Loucy (cell line): ENCODE measurements at regions not wholly inside any gene's neighbourhood (a gene's known extent, or its start where the extent isn't known, plus 50 kb on each side); places are given as distances from the start of the nearest gene placed in this dataset.
"Not testable (repeated sequence)": the region's sequence is repeated elsewhere in the genome, so short reads cannot be mapped to it uniquely, and the experiment has no call there.

ENCODE experiments used
- H2AFZ ChIP-seq: fragments of 200-600 bp; sonication (generic); 2 replicates; pipeline ENCODE4 v1.6.0; 2016; ENCODE audit warnings: antibody characterized with exemption, mild to moderate bottlenecking, low read length, moderate library complexity
- H3F3A ChIP-seq: fragments of 200-600 bp; 2 replicates; pipeline ENCODE4 v1.6.0; 2016; ENCODE audit warnings: antibody characterized with exemption, low read depth, mild to moderate bottlenecking
- H3K27me3 ChIP-seq: fragments of 200-600 bp; sonication (generic); 2 replicates; pipeline ENCODE4 v1.6.1; 2014; ENCODE audit warnings: low read length, mild to moderate bottlenecking; ENCODE audit not compliant: insufficient read depth, poor library complexity, severe bottlenecking
- H3K36me3 ChIP-seq: fragments of 200-600 bp; sonication (generic); 2 replicates; pipeline ENCODE4 v1.6.1; 2016; ENCODE audit warnings: low read length; ENCODE audit not compliant: insufficient read depth
- H3K4me1 ChIP-seq: fragments of 200-600 bp; sonication (generic); 2 replicates; pipeline ENCODE4 v1.5.1; 2014; ENCODE audit warnings: low read length, mild to moderate bottlenecking; ENCODE audit not compliant: insufficient read depth, poor library complexity, severe bottlenecking
- H3K4me2 ChIP-seq: fragments of 200-600 bp; sonication (generic); 2 replicates; pipeline ENCODE4 v1.6.0; 2014; ENCODE audit warnings: antibody characterized with exemption, low read length, low read depth, mild to moderate bottlenecking; ENCODE audit not compliant: poor library complexity, severe bottlenecking
- H3K4me3 ChIP-seq: fragments of 200-600 bp; sonication (generic); 2 replicates; pipeline ENCODE4 v1.5.1; 2014; ENCODE audit warnings: low read length, mild to moderate bottlenecking, mixed read lengths; ENCODE audit not compliant: poor library complexity, severe bottlenecking
- H3K79me2 ChIP-seq: fragments of 200-600 bp; sonication (generic); 2 replicates; pipeline ENCODE4 v1.6.1; 2014; ENCODE audit warnings: low read length; ENCODE audit not compliant: insufficient read depth
- H3K9ac ChIP-seq: fragments of 200-600 bp; sonication (generic); 2 replicates; pipeline ENCODE4 v1.6.0; 2014; ENCODE audit warnings: mild to moderate bottlenecking, low read depth, low read length, moderate library complexity; ENCODE audit not compliant: poor library complexity, severe bottlenecking
- H3K9me2 ChIP-seq: fragments of 200-600 bp; sonication (generic); replicated peaks from 2 replicates; pipeline ENCODE4 v1.6.1; 2016; ENCODE audit warnings: low read depth, low read length, mixed read lengths
- H3K9me3 ChIP-seq: fragments of 200-600 bp; sonication (generic); 2 replicates; pipeline ENCODE4 v1.6.1; 2014; ENCODE audit warnings: mild to moderate bottlenecking, antibody characterized with exemption, low read length, low read depth; ENCODE audit not compliant: insufficient read depth
- H4K20me1 ChIP-seq: fragments of 200-600 bp; sonication (generic); 2 replicates; pipeline ENCODE4 v1.6.0; 2014; ENCODE audit warnings: antibody characterized with exemption, low read length, mild to moderate bottlenecking; ENCODE audit not compliant: insufficient read depth, poor library complexity, severe bottlenecking
- CTCF ChIP-seq: fragments of 200-600 bp; sonication (generic); conservative IDR thresholded peaks from 2 replicates; pipeline ENCODE4 v1.5.1; 2014; ENCODE audit warnings: mild to moderate bottlenecking, antibody characterized with exemption, low read length
- EZH2phosphoT487 ChIP-seq: fragments of 200-600 bp; IDR thresholded peaks from 2 replicates; pipeline ENCODE4 v1.6.1; 2018; ENCODE audit warnings: antibody characterized with exemption, mild to moderate bottlenecking, moderate library complexity, borderline replicate concordance

- no peak for TF ChIP-seq CTCF
- TF ChIP-seq EZH2phosphoT487: no peak
- Histone ChIP-seq H3K9ac (no peak overlapping the region), H3K4me1 (no peaks in the 10 kb centered on the region), H3K9me3 (no peaks in the 10 kb centered on the region), H3K36me3 (no peaks in the 10 kb centered on the region), H3K4me2 (no peak overlapping the region), H3K4me3 (no peak overlapping the region), H3K9me2 (no peaks in the 10 kb centered on the region), H2AFZ (no peak overlapping the region), H3K27me3 (no peaks in the 10 kb centered on the region), H3F3A (no peaks in the 10 kb centered on the region), H3K79me2 (no peaks in the 10 kb centered on the region), H4K20me1 (no peaks in the 10 kb centered on the region)
Measured at GRCh38 chrX:7603387-7603786, 239.6 kb upstream of the VCX start.

GRCh38 chrX:7596822-7597221 lies 246.1 kb upstream of the VCX start:
- Histone ChIP-seq H2AFZ (no peak overlapping the region), H3F3A (no peaks in the 10 kb centered on the region), H3K79me2 (no peaks in the 10 kb centered on the region), H3K9ac (no peak overlapping the region), H3K9me2 (no peaks in the 10 kb centered on the region), H3K4me2 (no peak overlapping the region), H3K36me3 (no peaks in the 10 kb centered on the region), H3K4me1 (no peaks in the 10 kb centered on the region), H3K9me3 (no peaks in the 10 kb centered on the region), H3K4me3 (no peak overlapping the region), H3K27me3 (no peaks in the 10 kb centered on the region), H4K20me1 (no peaks in the 10 kb centered on the region)
- TF ChIP-seq EZH2phosphoT487 (no peak), CTCF (no peak)

GRCh38 chrX:7593370-7593769 lies 249.6 kb upstream of the VCX start:
- not testable (repeated sequence) for H3K27me3 ChIP-seq, H3K36me3 ChIP-seq, H3K4me2 ChIP-seq, H3K79me2 ChIP-seq, H3K9me3 ChIP-seq, H2AFZ ChIP-seq, H3K9me2 ChIP-seq, H3K4me1 ChIP-seq, H3K9ac ChIP-seq, H3K4me3 ChIP-seq, H4K20me1 ChIP-seq, H3F3A ChIP-seq

- H3K4me3 ChIP-seq: no peak overlapping the region
- no peaks in the 10 kb centered on the region for H3K9me3 ChIP-seq
- H3K79me2 ChIP-seq: no peaks in the 10 kb centered on the region
- H2AFZ ChIP-seq: no peak overlapping the region
- no peaks in the 10 kb centered on the region for H4K20me1 ChIP-seq
- H3K4me1 ChIP-seq: no peaks in the 10 kb centered on the region
- no peaks in the 10 kb centered on the region for H3F3A ChIP-seq
- no peaks in the 10 kb centered on the region for H3K36me3 ChIP-seq
- H3K9ac ChIP-seq: no peak overlapping the region
- no peaks in the 10 kb centered on the region for H3K27me3 ChIP-seq
- no peaks in the 10 kb centered on the region for H3K9me2 ChIP-seq
- TF ChIP-seq CTCF (peak; percentile 51), EZH2phosphoT487 (no peak)
- H3K4me2 ChIP-seq: no peak overlapping the region
Measured at GRCh38 chrX:7586126-7586525, 256.8 kb upstream of the VCX start.
